Endothelial cell (in vitro differentiated cells): ENCODE measurements at regions not wholly inside any gene's neighbourhood (a gene's known extent, or its start where the extent isn't known, plus 50 kb on each side); places are given as distances from the start of the nearest gene placed in this dataset.
A peak's percentile ranks its signal among the peaks of the same experiment; 100 is the strongest.

ENCODE experiments used
- DNase-seq: peaks from one replicate; pipeline ENCODE4 v3.0.0; 2021; ENCODE audit warnings: low spot score
- H3K27ac Mint-ChIP-seq: one replicate; pipeline ENCODE4 v1.8.0; 2021; ENCODE audit warnings: mixed read lengths, inconsistent platforms; ENCODE audit not compliant: unreplicated experiment
- H3K27me3 Mint-ChIP-seq: one replicate; pipeline ENCODE4 v1.8.0; 2021; ENCODE audit warnings: mild to moderate bottlenecking, moderate library complexity, mixed read lengths, inconsistent platforms; ENCODE audit not compliant: unreplicated experiment
- H3K36me3 Mint-ChIP-seq: one replicate; pipeline ENCODE4 v1.8.0; 2021; ENCODE audit warnings: mild to moderate bottlenecking, low read depth, mixed read lengths, inconsistent platforms; ENCODE audit not compliant: unreplicated experiment
- H3K4me1 Mint-ChIP-seq: one replicate; pipeline ENCODE4 v1.8.0; 2021; ENCODE audit warnings: mild to moderate bottlenecking, mixed read lengths, inconsistent platforms; ENCODE audit not compliant: unreplicated experiment
- H3K4me3 Mint-ChIP-seq: one replicate; pipeline ENCODE4 v1.8.0; 2021; ENCODE audit warnings: mild to moderate bottlenecking, mixed read lengths, inconsistent platforms; ENCODE audit not compliant: unreplicated experiment
- H3K9me3 Mint-ChIP-seq: one replicate; pipeline ENCODE4 v1.8.0; 2021; ENCODE audit warnings: mixed read lengths, inconsistent platforms; ENCODE audit not compliant: unreplicated experiment
- CTCF ChIP-seq: fragments of 200-600 bp; sonication (generic); IDR thresholded peaks from one replicate; pipeline ENCODE4 v1.5.0; 2021; ENCODE audit warnings: antibody characterized with exemption; ENCODE audit not compliant: unreplicated experiment

- H3K36me3 Mint-ChIP-seq, result no peaks in the 10 kb centered on the region
- no peak for TF ChIP-seq CTCF
Observed at GRCh38 chr1:72848997-72849396, 566.7 kb upstream of the NEGR1 start.

GRCh38 chr1:72847651-72848050 is 565.3 kb upstream of the NEGR1 start:
- Mint-ChIP-seq H3K27ac (no peak overlapping the region), H3K36me3 (no peaks in the 10 kb centered on the region), H3K9me3 (no peaks in the 10 kb centered on the region), H3K4me1 (no peaks in the 10 kb centered on the region), H3K4me3 (no peak overlapping the region), H3K27me3 (peaks cover 1% of the 10 kb centered on the region)
- TF ChIP-seq CTCF, result no peak
- DNase-seq, result no peak

More at GRCh38 chr1:72848997-72849396, 566.7 kb upstream of the NEGR1 start:
- Mint-ChIP-seq H3K4me3 (no peak overlapping the region), H3K27me3 (peaks cover 1% of the 10 kb centered on the region), H3K27ac (no peak overlapping the region), H3K4me1 (no peaks in the 10 kb centered on the region), H3K9me3 (no peaks in the 10 kb centered on the region)
- DNase-seq, result no peak

- peaks cover 1% of the 10 kb centered on the region for H3K27me3 Mint-ChIP-seq
- H3K4me1 Mint-ChIP-seq, result no peaks in the 10 kb centered on the region
- H3K9me3 Mint-ChIP-seq, result no peaks in the 10 kb centered on the region
- H3K36me3 Mint-ChIP-seq, result no peaks in the 10 kb centered on the region
- no peak for TF ChIP-seq CTCF
- no peak for DNase-seq
- no peak overlapping the region for H3K4me3 Mint-ChIP-seq
- no peak overlapping the region for H3K27ac Mint-ChIP-seq
Observed at GRCh38 chr1:72846476-72847278, 564.3 kb upstream of the NEGR1 start.

- Mint-ChIP-seq H3K4me1 (no peaks in the 10 kb centered on the region), H3K27me3 (peaks cover 1% of the 10 kb centered on the region), H3K9me3 (no peaks in the 10 kb centered on the region), H3K36me3 (no peaks in the 10 kb centered on the region), H3K27ac (no peak overlapping the region), H3K4me3 (no peak overlapping the region)
- no peak for DNase-seq
- no peak for TF ChIP-seq CTCF
Observed at GRCh38 chr1:72845981-72846380, 563.6 kb upstream of the NEGR1 start.

- Mint-ChIP-seq H3K4me3 (no peak overlapping the region), H3K27ac (no peak overlapping the region)
- peak; percentile 17 for DNase-seq
Observed at GRCh38 chr1:72845381-72845780, 563.0 kb upstream of the NEGR1 start.

More at GRCh38 chr1:72845381-72845780, 563.0 kb upstream of the NEGR1 start:
- TF ChIP-seq CTCF, result peak; percentile 14
- Mint-ChIP-seq H3K4me1 (no peaks in the 10 kb centered on the region), H3K36me3 (no peaks in the 10 kb centered on the region), H3K9me3 (no peaks in the 10 kb centered on the region), H3K27me3 (peaks cover 1% of the 10 kb centered on the region)
